ENCODE measurements at regions not wholly inside any gene's neighbourhood (a gene's known extent, or its start where the extent isn't known, plus 50 kb on each side); places are given as distances from the start of the nearest gene placed in this dataset.

- CTCF ChIA-PET, result no interaction called here
- Histone ChIP-seq H3K27me3 (ENCODE audit: control insufficient read depth, insufficient read depth, low read length) (no peaks in the 10 kb centered on the region), H3K9me3 (ENCODE audit: control insufficient read depth, insufficient read depth, low read depth, low read length) (no peaks in the 10 kb centered on the region), H3K4me3 (ENCODE audit: low read depth in 2 of 2, low read length in 2 of 2) (no peak overlapping the region), H3K27ac (ENCODE audit: low read length) (no peak overlapping the region), H3K4me1 (ENCODE audit: control insufficient read depth, insufficient read depth, low read length) (no peaks in the 10 kb centered on the region), H3K36me3 (ENCODE audit: control insufficient read depth, insufficient read depth, low read length) (no peaks in the 10 kb centered on the region)
- in situ Hi-C loops (cut with HindIII; ENCODE audit: low pct_unique_long_range_greater_than_20kb, low sequenced_read_pairs) (no loop called here), intact Hi-C loops (cut with micrococcal nuclease; ENCODE audit: unreplicated experiment) (no loop called here)
- POLR2A ChIA-PET, result no interaction called here
- TF ChIP-seq SIN3A (IDR thresholded peaks at IDR 0.05; ENCODE audit: borderline replicate concordance, insufficient read depth, low read depth, low read length), result no peak
- TF ChIP-seq REST (IDR thresholded peaks at IDR 0.05; ENCODE audit: insufficient read depth in 1 of 2, low read depth in 2 of 2, low read length in 1 of 2), result no peak
- no peak for TF ChIP-seq TCF7L2 (IDR thresholded peaks at IDR 0.05; ENCODE audit: low read depth, low read length)
- TF ChIP-seq CTCF (IDR thresholded peaks at IDR 0.05), result no peak
- TF ChIP-seq POLR2AphosphoS5 (IDR thresholded peaks at IDR 0.05; ENCODE audit: low read depth, low read length), result no peak
- no TSS peak for BruUV-seq (replicated peaks)
- no peak for ATAC-seq
- no peak for DNase-seq (ENCODE audit: low read depth, low spot score)
Observed at GRCh38 chr6:131459005-131459404, 114.0 kb upstream of the ARG1 start.

GRCh38 chr6:131460614-131461000 lies 112.4 kb upstream of the ARG1 start:
- DNase-seq (ENCODE audit: low read depth, low spot score) (no peak), ATAC-seq (no peak)
- H3K27me3 ChIP-seq (ENCODE audit: control insufficient read depth, insufficient read depth, low read length), result no peaks in the 10 kb centered on the region
- H3K27ac ChIP-seq (ENCODE audit: low read length), result no peak overlapping the region
- TF ChIP-seq REST (IDR thresholded peaks at IDR 0.05; ENCODE audit: insufficient read depth in 1 of 2, low read depth in 2 of 2, low read length in 1 of 2) (no peak), POLR2AphosphoS5 (IDR thresholded peaks at IDR 0.05; ENCODE audit: low read depth, low read length) (no peak), SIN3A (IDR thresholded peaks at IDR 0.05; ENCODE audit: borderline replicate concordance, insufficient read depth, low read depth, low read length) (no peak), CTCF (IDR thresholded peaks at IDR 0.05) (no peak), TCF7L2 (IDR thresholded peaks at IDR 0.05; ENCODE audit: low read depth, low read length) (no peak)
- ChIA-PET CTCF (interaction anchor here (0.6 kb wide), 1 partner anchor 528 kb away, joined by 3 read pairs; no protein-coding TSS in a partner anchor), POLR2A (no interaction called here)
- no peaks in the 10 kb centered on the region for H3K4me1 ChIP-seq (ENCODE audit: control insufficient read depth, insufficient read depth, low read length)
- no peaks in the 10 kb centered on the region for H3K9me3 ChIP-seq (ENCODE audit: control insufficient read depth, insufficient read depth, low read depth, low read length)
- in situ Hi-C loops (cut with HindIII; ENCODE audit: low pct_unique_long_range_greater_than_20kb, low sequenced_read_pairs) (no loop called here), intact Hi-C loops (cut with micrococcal nuclease; ENCODE audit: unreplicated experiment) (no loop called here)
- no TSS peak for BruUV-seq (replicated peaks)
- H3K4me3 ChIP-seq (ENCODE audit: low read depth in 2 of 2, low read length in 2 of 2), result no peak overlapping the region
- H3K36me3 ChIP-seq (ENCODE audit: control insufficient read depth, insufficient read depth, low read length), result no peaks in the 10 kb centered on the region
